H9 (cell line): ENCODE measurements at regions not wholly inside any gene's neighbourhood (a gene's known extent, or its start where the extent isn't known, plus 50 kb on each side); places are given as distances from the start of the nearest gene placed in this dataset.

Experiments
- DNase-seq: peaks from one replicate; pipeline ENCODE4 v3.0.0-alpha.2; 2017
- H2AFZ ChIP-seq: one replicate; pipeline ENCODE4 v1.6.1; 2013; ENCODE audit warnings: mild to moderate bottlenecking, low read length, control low read depth, moderate library complexity
- H2AK5ac ChIP-seq: 2 replicates; pipeline ENCODE4 v1.6.1; 2013; ENCODE audit warnings: low read length, control low read depth, mixed read lengths; ENCODE audit not compliant: insufficient read length
- H2BK120ac ChIP-seq: one replicate; pipeline ENCODE4 v1.6.1; 2013; ENCODE audit warnings: low read depth, mild to moderate bottlenecking, low read length, control low read depth, inconsistent platforms; ENCODE audit not compliant: poor library complexity, severe bottlenecking
- H2BK12ac ChIP-seq: 2 replicates; pipeline ENCODE4 v1.6.1; 2013; ENCODE audit warnings: low read length, control low read depth, mixed read lengths, low read depth; ENCODE audit not compliant: insufficient read length
- H2BK15ac ChIP-seq: 2 replicates; pipeline ENCODE4 v1.6.1; 2013; ENCODE audit warnings: low read depth, low read length, control low read depth
- H2BK20ac ChIP-seq: one replicate; pipeline ENCODE4 v1.6.1; 2013; ENCODE audit warnings: low read depth, mild to moderate bottlenecking, low read length, control low read depth, inconsistent platforms; ENCODE audit not compliant: poor library complexity, severe bottlenecking
- H2BK5ac ChIP-seq: 2 replicates; pipeline ENCODE4 v1.6.1; 2013; ENCODE audit warnings: low read length, control low read depth, mixed read lengths; ENCODE audit not compliant: insufficient read length
- H3K14ac ChIP-seq: 2 replicates; pipeline ENCODE4 v1.6.1; 2013; ENCODE audit warnings: low read length, control low read depth; ENCODE audit not compliant: insufficient read depth
- H3K18ac ChIP-seq: 2 replicates; pipeline ENCODE4 v1.6.1; 2013; ENCODE audit warnings: low read depth, mild to moderate bottlenecking, mixed read lengths, low read length, control low read depth; ENCODE audit not compliant: insufficient read length
- H3K23ac ChIP-seq: 2 replicates; pipeline ENCODE4 v1.6.1; 2013; ENCODE audit warnings: low read length, control low read depth, mixed read lengths, low read depth; ENCODE audit not compliant: insufficient read length
- H3K23me2 ChIP-seq: 2 replicates; pipeline ENCODE4 v1.6.1; 2013; ENCODE audit warnings: low read depth, mild to moderate bottlenecking, mixed read lengths, low read length, control low read depth; ENCODE audit not compliant: insufficient read length, poor library complexity, severe bottlenecking
- H3K27ac ChIP-seq: 2 replicates; pipeline ENCODE4 v1.5.1; 2013; ENCODE audit warnings: low read length, control low read depth, mixed read lengths, low read depth; ENCODE audit not compliant: insufficient read length
- H3K27me3 ChIP-seq: 2 replicates; pipeline ENCODE4 v1.6.1; 2013; ENCODE audit warnings: low read length, control low read depth, inconsistent platforms; ENCODE audit not compliant: insufficient read depth
- H3K4ac ChIP-seq: 2 replicates; pipeline ENCODE4 v1.6.1; 2013; ENCODE audit warnings: low read depth, mild to moderate bottlenecking, control low read depth, inconsistent platforms, low read length, moderate library complexity
- H3K4me1 ChIP-seq: 2 replicates; pipeline ENCODE4 v1.6.1; 2013; ENCODE audit warnings: low read length, control low read depth, inconsistent platforms; ENCODE audit not compliant: insufficient read depth
- H3K4me2 ChIP-seq: 2 replicates; pipeline ENCODE4 v1.6.1; 2013; ENCODE audit warnings: low read length, control low read depth, mixed read lengths; ENCODE audit not compliant: insufficient read length, insufficient read depth
- H3K56ac ChIP-seq: 2 replicates; pipeline ENCODE4 v1.6.1; 2013; ENCODE audit warnings: low read depth, mild to moderate bottlenecking, mixed read lengths, low read length, control low read depth; ENCODE audit not compliant: insufficient read length
- H3K79me1 ChIP-seq: 2 replicates; pipeline ENCODE4 v1.6.1; 2013; ENCODE audit warnings: low read depth, mild to moderate bottlenecking, moderate library complexity, low read length, control low read depth, inconsistent platforms; ENCODE audit not compliant: insufficient read depth, poor library complexity, severe bottlenecking
- H3K79me2 ChIP-seq: 2 replicates; pipeline ENCODE4 v1.6.1; 2013; ENCODE audit warnings: low read length, control low read depth, inconsistent platforms; ENCODE audit not compliant: insufficient read depth
- H3K9ac ChIP-seq: 2 replicates; pipeline ENCODE4 v1.6.1; 2013; ENCODE audit warnings: low read length, control low read depth, mixed read lengths; ENCODE audit not compliant: insufficient read length; ENCODE audit errors: extremely low read depth
- H3K9me3 ChIP-seq: one replicate; pipeline ENCODE4 v1.6.1; 2013; ENCODE audit warnings: low read depth, low read length, inconsistent platforms; ENCODE audit not compliant: control insufficient read depth
- H3T11ph ChIP-seq: one replicate; pipeline ENCODE4 v1.6.1; 2013; ENCODE audit warnings: mild to moderate bottlenecking, low read length, control low read depth, inconsistent platforms
- H4K20me1 ChIP-seq: one replicate; pipeline ENCODE4 v1.6.1; 2013; ENCODE audit not compliant: control insufficient read depth, insufficient read length, insufficient read depth
- H4K5ac ChIP-seq: 2 replicates; pipeline ENCODE4 v1.6.1; 2013; ENCODE audit warnings: low read depth, mild to moderate bottlenecking, mixed read lengths, low read length, control low read depth; ENCODE audit not compliant: insufficient read length
- H4K8ac ChIP-seq: replicated peaks from 2 replicates; pipeline ENCODE4 v1.6.1; 2013; ENCODE audit warnings: low read length, control low read depth, mixed read lengths, low read depth; ENCODE audit not compliant: insufficient read length
- H4K91ac ChIP-seq: 2 replicates; pipeline ENCODE4 v1.6.1; 2013; ENCODE audit warnings: low read depth, mild to moderate bottlenecking, moderate library complexity, mixed read lengths, low read length, control low read depth; ENCODE audit not compliant: insufficient read length
- H3K27ac Mint-ChIP-seq, 3 experiments: 2 replicates in 2 of 3; 3 replicates in 1 of 3; pipeline ENCODE4 v1.8.0; 2020 to 2021; ENCODE audit warnings: mixed read lengths in 3 of 3, mild to moderate bottlenecking in 1 of 3, moderate library complexity in 1 of 3
- H3K27me3 Mint-ChIP-seq: 2 replicates; pipeline ENCODE4 v1.8.0; 2021; ENCODE audit warnings: low read depth, mild to moderate bottlenecking, moderate library complexity, mixed read lengths
- H3K36me3 Mint-ChIP-seq, 3 experiments: 2 replicates in 2 of 3; 3 replicates in 1 of 3; pipeline ENCODE4 v1.8.0; 2020 to 2021; ENCODE audit warnings: low read depth in 3 of 3, mixed read lengths in 3 of 3; ENCODE audit not compliant: insufficient read depth in 1 of 3
- H3K4me1 Mint-ChIP-seq, 2 experiments: 2 replicates each; pipeline ENCODE4 v1.8.0; 2020; ENCODE audit warnings: mixed read lengths in 2 of 2
- H3K4me3 Mint-ChIP-seq, 2 experiments: 2 replicates in 1 of 2; 3 replicates in 1 of 2; pipeline ENCODE4 v1.8.0; 2020 to 2021; ENCODE audit warnings: mild to moderate bottlenecking in 2 of 2, mixed read lengths in 2 of 2, moderate library complexity in 1 of 2
- H3K9me3 Mint-ChIP-seq, 2 experiments: 2 replicates in 1 of 2; 3 replicates in 1 of 2; pipeline ENCODE4 v1.8.0; 2020; ENCODE audit warnings: mild to moderate bottlenecking in 2 of 2, mixed read lengths in 2 of 2, moderate library complexity in 1 of 2
- WGBS: extraction: QIAGEN DNeasy Blood & Tissue Kit; methylation state at CpG from one replicate; pipeline ENCODE4 v1.1.7; 2013; ENCODE audit warnings: missing lambda C conversion rate, low lambda C conversion rate, mixed read lengths; ENCODE audit not compliant: insufficient read length; ENCODE audit errors: extremely low coverage; 5-methylcytosine and 5-hydroxymethylcytosine counted together
- TF ChIP-seq, protein P1 (sequence below): fragments of 200-600 bp; sonication (generic); conservative IDR thresholded peaks from 3 replicates; pipeline ENCODE4 v1.8.0; 2021; ENCODE audit warnings: antibody characterized with exemption, mild to moderate bottlenecking

DNA sequence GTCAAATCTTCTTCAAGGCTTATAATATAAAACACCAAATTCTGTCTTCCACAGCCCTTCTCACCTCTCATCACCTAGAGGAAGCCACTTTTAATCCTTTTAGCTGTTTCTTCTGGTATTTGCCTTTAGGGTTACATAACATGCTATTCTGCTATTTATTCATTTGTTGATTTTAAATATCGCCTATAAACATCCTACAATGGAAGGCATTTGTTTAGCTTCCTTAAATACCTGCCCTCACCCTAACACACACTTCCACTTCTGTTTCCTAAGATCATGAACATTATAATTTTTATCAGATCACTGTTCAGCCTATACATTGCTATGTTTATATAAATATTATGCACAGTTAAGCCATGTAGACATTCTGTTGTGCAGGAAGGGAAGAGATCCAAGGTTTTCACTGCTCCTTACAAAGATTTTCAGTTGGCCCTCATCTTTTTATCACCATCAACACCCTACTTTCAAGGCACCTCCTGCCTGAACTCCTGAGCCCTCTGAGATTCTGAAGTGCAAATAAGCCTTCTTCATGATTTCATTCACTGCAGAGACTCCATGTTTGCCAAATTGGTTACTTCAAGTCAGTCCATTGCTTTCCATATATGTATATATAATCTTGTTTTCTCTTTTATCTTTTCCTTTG is 356.9 kb upstream of the ACTBL2 start:
- Histone ChIP-seq H3T11ph (no peak overlapping the region), H4K8ac (no peak overlapping the region), H2BK15ac (no peak overlapping the region), H2BK12ac (no peak overlapping the region), H3K23me2 (no peaks in the 10 kb centered on the region), H3K9ac (no peak overlapping the region), H4K91ac (no peak overlapping the region), H4K20me1 (no peaks in the 10 kb centered on the region), H3K4me1 (peaks cover 8% of the 10 kb centered on the region), H2AFZ (no peak overlapping the region), H3K9me3 (no peaks in the 10 kb centered on the region), H3K79me1 (no peaks in the 10 kb centered on the region), H3K56ac (no peak overlapping the region), H3K4ac (no peak overlapping the region), H3K14ac (no peak overlapping the region), H2BK5ac (no peak overlapping the region), H2BK20ac (no peak overlapping the region), H2BK120ac (peak overlapping the region; percentile 23), H3K4me2 (no peak overlapping the region), H3K23ac (no peak overlapping the region), H3K18ac (no peak overlapping the region), H4K5ac (no peak overlapping the region), H3K79me2 (no peaks in the 10 kb centered on the region), H3K27me3 (no peaks in the 10 kb centered on the region), H2AK5ac (no peak overlapping the region), H3K27ac (no peak overlapping the region)
- Mint-ChIP-seq H3K36me3 (peaks cover 0 to 12% (median 1%) of the 10 kb centered on the region in 3 experiments; a peak in 4 of 7 replicates), H3K4me1 (peaks cover 29 to 51% of the 10 kb centered on the region in 2 experiments), H3K9me3 (peaks cover 0 to 8% of the 10 kb centered on the region in 2 experiments; a peak in 1 of 5 replicates), H3K27me3 (no peaks in the 10 kb centered on the region), H3K4me3 (no peak overlapping the region), H3K27ac (no peak overlapping the region)
- TF ChIP-seq, protein P1, sequence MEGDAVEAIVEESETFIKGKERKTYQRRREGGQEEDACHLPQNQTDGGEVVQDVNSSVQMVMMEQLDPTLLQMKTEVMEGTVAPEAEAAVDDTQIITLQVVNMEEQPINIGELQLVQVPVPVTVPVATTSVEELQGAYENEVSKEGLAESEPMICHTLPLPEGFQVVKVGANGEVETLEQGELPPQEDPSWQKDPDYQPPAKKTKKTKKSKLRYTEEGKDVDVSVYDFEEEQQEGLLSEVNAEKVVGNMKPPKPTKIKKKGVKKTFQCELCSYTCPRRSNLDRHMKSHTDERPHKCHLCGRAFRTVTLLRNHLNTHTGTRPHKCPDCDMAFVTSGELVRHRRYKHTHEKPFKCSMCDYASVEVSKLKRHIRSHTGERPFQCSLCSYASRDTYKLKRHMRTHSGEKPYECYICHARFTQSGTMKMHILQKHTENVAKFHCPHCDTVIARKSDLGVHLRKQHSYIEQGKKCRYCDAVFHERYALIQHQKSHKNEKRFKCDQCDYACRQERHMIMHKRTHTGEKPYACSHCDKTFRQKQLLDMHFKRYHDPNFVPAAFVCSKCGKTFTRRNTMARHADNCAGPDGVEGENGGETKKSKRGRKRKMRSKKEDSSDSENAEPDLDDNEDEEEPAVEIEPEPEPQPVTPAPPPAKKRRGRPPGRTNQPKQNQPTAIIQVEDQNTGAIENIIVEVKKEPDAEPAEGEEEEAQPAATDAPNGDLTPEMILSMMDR: no peak
- WGBS: no CpG with 5 or more reads among the region's 1 CpG
- DNase-seq: no peak
